GM15510 (cell line): ENCODE measurements at regions not wholly inside any gene's neighbourhood (a gene's known extent, or its start where the extent isn't known, plus 50 kb on each side); places are given as distances from the start of the nearest gene placed in this dataset.

Source experiments
- POLR2A ChIP-seq: IDR thresholded peaks from 3 replicates; pipeline ENCODE4 v1.6.1; 2011; ENCODE audit warnings: borderline replicate concordance; ENCODE audit not compliant: insufficient read length; ENCODE audit errors: extremely low read depth

DNA sequence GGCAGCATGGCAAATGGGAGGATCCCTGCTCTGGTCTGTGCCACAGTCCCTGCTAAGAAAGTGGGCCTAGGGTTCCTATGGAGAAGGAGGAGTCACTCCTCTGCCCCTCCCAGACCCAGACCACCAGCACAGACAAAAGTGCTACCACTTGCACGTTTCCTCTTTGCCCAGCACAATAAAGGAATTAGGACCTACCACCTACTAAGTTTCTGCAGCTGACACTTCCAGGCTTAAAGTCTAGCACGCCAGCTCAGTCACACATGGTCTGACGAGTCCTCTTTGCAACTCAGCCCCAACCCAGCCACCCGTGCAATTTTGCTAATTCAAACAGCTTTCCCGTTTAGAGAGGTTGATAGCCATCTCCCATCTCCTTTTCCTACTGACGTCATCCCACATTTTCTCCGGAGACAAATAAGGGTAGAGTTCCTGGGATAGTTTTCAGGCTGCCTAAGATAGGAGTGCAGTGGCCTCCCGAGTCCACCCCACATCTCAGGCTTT is 66.2 kb upstream of the PTGR2 start:
- no peak for TF ChIP-seq POLR2A

DNA sequence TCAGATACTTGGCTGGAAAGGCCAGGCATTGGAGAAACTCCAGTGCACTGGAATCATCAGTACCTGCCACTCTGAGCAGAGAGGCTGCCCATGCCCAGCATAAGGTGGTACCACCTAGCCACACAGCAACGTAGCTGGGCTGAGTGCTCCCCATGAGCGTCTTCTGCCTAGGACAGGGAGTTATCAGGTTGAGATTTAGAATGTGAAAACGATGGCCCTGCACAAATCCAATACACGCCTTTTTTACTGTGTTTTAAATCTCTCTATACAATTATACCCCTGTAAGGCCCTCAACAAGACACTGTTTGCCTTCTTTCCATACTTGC is 66.7 kb upstream of the PTGR2 start:
- no peak for TF ChIP-seq POLR2A

DNA sequence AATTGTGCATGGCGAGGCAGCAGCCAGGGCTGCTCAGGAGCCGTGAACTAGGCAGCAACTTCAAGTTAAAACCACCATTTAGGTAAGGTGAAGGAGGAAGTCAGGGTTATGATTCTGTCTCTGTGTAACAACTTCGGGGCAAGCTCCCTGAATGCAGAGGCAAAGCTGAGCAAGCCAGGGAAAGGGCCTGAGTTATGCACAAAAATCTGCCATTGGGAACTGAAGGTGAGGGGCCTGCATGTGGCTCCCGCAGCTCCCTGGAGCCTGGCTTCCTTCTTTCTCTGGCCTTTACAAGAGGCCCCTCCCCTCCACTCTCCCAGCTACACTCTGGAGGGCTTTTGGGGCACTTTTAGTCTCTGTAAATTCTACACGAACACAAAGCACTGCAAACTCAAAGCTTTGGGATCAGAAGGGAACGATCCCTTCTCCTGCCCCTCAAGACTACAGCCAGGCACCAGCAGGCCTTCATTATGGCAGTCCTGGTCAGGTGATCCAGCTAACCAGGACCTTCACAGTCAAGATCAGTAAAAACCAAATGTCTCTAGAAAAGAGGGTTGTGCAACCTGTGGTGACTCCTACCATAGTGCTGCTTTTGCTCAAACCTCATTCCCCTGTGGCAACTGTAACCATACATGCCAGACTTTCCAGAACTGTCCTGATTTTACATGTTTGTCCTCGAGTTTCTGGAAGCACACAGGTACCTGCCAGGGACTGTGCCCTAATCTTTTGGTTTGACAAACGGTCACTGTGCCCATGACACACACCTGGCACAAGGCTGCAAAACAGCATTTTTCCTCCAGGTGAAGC is 67.2 kb upstream of the PTGR2 start:
- no peak for TF ChIP-seq POLR2A

DNA sequence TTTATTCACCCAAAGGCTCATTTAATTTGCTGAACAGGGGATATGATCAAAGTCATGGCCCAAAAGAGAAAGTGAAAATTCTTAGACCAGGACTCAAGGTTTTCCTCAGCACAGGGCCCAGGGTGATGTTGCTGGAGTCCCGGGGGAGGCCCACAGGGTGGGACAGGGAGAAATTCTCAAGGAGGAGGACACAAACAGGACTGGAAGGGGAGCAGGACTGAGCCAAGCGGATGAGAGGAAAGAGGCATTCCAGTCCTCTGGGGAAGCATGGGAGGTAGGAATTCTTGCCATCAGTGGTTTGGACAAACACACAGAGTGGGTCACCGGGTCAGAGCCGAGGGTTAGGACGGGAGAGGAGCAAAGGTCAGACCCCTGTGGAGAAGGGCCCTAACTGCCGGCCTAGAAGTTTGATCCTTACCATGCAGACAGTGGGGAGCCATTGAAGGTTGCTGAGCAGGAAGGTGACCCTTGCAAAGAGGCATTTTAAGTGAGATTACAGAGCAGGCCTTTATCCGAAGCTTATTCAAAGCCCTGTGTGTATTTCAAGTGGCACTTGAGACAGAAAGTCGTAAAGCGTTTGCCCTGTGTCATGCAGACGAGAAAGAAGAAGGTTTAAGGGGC is 68.4 kb upstream of the PTGR2 start:
- no peak for TF ChIP-seq POLR2A

DNA sequence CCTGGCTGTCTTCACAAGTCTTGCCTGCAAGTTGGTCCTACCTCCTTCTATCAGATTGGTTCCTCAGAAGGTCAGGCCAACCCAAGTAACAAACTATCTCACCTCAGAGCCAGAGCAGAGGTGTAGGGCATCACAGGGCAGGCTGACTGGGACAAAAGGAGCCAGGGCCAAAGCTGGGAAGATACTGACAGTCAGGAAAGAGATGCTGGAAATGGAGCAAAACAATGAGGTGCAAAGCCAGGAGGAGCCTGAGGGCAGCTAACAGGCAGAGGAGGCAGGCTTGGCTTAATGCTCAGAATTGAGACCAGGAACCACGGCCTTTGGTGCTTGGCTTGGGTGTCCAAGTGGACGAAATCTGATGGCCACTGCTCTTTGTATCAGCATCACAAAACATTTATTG is 68.4 kb upstream of the PNMA1 start:
- no peak for TF ChIP-seq POLR2A

DNA sequence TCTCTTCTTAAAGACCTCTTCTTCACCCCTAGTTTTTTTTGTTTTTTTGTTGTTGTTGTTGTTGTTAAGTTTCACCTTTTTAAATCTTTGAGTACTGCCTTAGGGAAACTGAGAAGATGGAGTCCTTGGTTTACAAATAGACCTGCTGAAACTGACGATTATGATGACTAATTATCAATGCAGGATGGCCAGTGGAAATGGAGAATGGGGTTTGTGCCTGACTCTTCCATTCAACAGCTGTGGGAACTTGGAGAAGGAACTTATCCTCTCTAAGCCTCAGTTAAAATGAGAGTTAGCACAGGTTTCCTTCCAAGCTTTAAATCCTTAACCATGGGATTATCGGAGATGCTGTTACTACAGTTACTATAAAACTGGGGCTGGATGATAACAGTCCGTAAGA is 66.7 kb upstream of the PNMA1 start:
- TF ChIP-seq POLR2A: no peak

DNA sequence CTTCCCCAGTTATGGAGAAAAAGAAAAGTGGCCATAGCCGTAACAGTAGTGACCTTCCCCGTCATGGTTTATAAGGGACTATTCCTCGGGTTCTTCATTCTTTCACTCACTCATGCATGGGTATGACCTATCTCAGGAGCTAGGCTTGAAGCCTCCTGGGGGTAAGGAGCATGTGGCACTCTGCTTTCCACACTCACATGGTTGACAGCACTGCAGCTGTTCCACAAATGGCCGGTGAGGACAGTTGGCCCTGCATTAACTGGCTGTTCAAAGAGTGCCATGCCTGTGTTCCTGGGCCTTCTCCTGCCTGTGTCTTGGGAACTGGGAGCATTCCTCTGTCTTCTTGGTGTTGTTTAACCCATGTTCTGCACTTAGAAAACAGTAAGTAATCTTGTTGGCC is 66.2 kb upstream of the PNMA1 start:
- no peak for TF ChIP-seq POLR2A

DNA sequence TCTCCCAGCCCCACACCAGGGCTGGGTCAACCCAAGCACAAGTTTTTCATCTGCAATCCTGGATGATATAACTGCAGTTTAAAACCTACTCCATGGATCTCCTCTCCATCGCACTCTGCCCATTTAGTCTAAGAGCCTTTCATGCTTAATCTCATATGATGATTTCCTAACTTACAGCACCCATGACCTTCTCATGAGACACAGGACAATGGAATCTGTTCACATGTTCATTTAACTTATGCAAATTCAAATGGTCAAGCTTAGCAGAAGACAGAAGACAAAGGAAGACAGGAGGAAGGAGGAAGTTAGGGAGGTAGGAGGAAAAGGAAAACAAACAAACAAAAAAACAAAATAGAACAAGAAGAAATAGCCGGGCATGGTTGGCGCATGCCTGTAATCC is 64.6 kb upstream of the PNMA1 start:
- no peak for TF ChIP-seq POLR2A

DNA sequence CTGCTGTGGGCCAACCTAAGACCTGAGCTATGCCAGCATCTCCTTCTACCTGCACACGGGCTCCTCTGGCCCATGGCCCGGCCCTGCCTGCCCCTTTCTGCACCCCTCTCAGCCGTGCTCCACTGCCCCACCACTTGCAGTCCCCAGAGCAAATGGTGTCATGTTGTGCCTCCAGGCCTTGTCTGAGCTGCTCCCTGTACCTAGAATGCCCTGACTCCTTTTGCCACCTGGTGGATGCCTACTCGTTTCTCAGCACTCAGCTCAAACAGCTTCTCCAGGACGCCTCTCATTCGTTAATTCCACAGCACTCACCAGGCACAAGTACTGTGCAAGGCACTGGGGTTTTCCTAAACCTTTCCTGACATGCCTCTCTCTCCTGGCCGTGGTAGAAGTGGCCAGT is 63.2 kb upstream of the PNMA1 start:
- no peak for TF ChIP-seq POLR2A

DNA sequence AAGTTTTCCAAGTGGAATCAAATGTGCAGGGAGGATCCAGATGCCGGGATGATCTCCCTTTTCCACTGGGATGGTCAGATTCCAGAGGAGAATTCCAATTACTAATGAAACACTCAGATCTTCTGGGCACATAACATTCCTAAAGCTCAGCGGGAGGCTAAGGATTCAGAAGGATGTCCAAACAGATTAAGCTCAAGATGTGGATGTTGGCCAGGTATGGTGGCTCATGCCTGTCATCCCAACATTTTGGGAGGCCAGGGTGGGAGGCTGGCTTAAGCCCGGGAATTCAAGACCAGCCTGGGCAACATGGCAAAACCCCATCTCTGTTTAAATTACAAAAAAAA is 62.0 kb upstream of the PNMA1 start:
- TF ChIP-seq POLR2A: no peak

DNA sequence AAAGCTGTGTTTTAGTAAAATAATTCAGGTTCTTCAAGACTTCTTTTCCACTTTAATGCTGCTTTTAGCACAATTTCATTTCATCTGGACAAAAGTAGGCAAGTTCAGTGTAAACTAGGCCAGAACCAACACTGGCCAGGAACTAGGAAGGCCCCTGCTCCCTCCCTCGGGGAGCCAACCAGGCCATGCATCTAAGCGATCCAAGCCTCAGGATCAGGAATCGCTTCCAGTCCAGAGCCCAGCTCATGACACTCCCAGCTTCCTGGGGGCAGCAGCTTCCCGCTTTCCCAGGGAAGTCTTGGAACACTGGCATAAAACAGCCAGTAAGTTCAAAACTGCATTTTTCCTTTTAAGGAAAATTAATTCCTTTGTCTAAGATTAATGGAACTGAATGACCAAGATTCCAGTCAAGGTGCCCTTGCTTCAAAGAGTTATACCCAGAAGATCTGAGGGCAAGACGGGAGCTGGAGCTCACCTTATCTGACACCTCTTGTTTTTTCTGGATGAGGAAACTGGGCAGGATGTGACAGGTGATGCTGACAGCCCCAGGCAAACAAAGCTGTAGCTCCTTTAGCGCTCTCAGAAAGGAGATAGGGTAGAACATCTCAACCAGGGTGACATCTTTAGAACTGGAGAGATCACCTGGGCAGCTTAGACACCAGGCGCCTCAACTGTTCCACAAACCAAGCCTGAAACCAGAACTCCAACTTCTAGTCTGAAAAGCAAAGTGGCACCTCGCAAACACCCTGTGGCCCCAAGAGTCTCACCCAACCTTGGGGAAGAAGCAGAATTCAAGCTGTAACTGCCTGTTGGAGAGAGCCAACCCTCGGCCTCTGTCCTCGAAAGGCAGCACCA is 61.4 kb upstream of the PNMA1 start:
- TF ChIP-seq POLR2A: no peak

DNA sequence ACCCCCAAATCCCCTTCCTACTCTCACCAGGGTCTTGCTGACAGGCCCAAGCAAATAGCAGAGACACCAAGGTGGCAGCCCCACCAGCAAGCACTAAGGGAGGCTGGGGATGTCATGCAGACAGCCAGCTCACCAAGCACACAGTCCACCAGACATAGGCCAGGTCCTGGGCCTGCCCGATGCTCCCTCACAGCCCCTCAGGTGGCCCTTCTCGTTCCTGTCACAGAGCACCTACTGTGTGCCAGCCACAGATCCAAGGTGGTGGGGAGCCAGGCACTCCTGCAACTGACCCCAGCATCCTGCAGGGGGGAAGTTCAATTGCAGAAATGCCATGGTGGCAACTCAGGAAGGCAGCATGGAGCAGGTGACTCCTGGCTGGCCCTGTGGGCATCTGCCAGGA is 60.5 kb upstream of the PNMA1 start:
- TF ChIP-seq POLR2A: no peak

DNA sequence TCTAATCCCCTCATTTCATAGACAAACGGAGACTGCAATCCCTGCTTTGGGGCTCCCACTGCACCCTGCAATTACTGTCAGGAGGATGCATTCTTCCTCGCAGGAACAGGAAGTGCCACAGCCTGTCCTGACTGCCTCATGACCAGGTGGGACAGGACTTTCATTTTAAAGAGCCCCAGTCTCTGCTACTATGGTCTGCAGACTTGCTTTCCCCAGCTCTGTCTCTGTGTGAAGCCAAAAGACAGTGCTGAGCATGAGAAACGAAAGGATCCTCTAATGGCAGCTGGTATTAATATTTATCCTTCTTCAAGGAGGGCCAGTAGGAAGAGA is 60.0 kb upstream of the PNMA1 start:
- TF ChIP-seq POLR2A: no peak

DNA sequence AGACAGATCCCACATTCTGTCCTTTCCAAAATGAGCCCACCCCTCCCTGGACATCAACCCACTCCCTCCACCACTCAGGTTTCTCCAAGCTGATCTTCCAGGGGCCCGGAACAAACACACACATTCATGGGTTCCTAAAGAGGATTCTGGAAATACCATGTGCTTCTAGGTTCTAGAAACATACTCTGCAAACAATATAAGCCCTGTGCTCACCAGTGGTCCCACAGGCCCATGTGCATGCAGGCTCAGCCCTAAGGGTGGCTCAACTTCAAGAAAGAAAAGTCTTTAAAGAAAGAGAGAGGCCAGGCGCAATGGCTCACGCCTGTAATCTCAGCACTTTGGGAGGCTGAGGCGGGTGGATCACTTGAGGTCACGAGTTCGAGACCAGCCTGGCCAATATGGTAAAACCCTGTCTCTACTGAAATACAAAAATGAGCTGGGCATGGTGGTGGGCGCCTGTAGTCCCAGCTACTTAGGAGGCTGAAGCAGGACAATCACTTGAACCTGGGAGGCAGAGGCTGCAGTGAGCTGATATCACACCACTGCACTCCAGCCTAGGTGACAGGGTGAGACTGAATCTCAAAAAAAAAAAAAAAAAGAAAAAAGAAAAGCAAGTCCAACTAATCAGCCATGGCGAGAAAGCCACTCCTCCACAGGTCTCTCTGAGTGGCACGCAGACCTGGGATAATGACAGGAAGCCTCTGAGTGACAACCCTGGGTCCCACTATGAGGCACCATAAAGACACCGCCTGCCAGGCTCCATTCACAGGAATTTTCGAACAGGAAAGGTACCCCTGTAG is 59.5 kb upstream of the PNMA1 start:
- no peak for TF ChIP-seq POLR2A
